C1 segment of cervical spinal cord (tissue), 14 donors: ENCODE measurements at regions not wholly inside any gene's neighbourhood (a gene's known extent, or its start where the extent isn't known, plus 50 kb on each side); places are given as distances from the start of the nearest gene placed in this dataset.
A peak's percentile ranks its signal among the peaks of the same experiment; 100 is the strongest.
"Not testable (repeated sequence)": the region's sequence is repeated elsewhere in the genome, so short reads cannot be mapped to it uniquely, and the experiment has no call there.

ENCODE experiments used
- DNase-seq, 14 donors: peaks; one replicate each; lab custom pipeline; 2025; lab: John Stamatoyannopoulos, UW

DNA sequence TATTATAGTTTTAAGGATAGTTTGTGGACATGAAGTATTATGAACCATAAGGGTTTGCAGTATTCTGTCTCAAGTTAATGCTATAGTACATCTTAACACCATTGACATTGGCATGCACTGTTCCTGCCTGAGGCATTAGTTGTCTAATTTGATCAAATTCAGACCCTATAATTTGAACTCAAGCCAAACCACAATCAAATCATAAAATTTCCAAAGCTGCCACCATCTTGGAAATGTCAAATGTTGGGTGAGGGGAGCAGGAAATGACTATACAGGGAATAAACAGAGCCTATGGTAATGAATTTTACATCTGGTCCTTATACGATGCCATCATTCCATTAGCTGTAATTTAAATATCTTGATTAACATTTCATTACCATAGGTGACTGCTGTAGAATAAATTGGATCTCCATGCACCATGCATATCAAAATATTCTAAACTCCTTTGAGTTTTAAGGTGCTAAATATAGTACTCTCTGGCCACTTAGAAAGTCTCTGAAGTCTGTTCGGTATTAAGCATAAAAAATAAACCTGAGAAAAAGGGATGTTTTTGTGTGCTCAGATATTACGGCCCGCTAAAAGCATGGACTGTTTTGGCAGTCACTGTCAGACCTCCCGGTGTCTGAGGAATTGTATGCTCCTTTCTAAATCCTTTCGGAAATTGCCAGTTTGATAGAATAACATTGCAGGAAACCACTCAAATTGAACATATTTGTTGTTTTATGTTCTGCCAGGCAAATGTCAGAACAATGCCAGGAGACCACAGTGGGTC, 257.7 kb downstream of the SPRY2 start:
- peak in 6 of 14 donors; percentile 6 to 97 (median 13) for DNase-seq

DNA sequence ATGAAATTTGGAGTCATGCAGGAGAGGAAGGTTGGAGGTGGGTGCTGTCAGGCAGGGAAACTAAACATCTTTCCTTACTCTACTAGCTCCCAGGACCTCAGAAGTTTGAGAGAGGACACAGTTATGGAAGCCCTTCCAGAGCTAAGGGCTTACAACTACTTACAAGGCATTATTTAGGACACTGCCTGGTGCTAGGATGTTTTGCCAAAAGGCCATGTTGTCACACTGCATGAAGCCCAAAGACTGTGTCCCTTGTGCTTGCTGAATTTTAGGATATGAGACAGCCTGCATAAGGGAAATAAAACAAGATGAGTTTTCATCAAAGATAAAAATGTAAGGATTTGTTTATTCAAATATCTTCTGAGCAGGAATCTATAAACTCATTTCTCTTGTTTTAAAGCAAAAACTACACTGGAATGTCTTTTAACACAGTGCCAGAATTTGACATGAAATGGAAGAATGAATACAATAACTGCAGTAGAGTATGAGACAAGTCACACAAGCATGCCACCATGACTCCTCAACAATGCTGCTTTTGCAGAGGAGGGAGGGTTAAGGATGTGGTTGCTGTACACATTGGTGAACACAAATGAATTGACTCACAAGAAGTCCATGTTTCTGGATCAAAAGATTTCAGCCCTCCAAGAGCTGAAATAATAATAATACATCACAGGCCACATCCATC, 258.4 kb downstream of the SPRY2 start:
- peak in 3 of 14 donors; percentile 1 to 92 (median 7) for DNase-seq

DNA sequence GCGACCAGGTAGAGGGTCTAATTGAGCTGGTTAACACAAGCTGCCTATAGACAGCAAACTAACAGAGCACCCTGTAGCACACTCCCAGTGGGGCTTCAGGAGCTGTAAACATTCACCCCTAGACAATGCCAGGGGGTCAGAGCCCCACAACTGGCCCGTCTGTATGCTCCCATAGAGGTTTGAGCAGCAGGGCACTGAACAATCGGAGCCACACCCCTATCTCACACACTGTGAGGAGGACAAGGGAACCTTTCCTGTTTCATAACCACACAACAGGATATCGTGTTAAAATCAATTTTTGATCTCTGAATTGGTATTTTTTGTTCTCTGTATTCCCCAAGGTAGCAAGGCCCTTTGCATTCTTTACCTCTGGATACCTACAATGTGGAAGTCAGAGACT, 266.1 kb downstream of the SPRY2 start:
- DNase-seq: no peak

DNA sequence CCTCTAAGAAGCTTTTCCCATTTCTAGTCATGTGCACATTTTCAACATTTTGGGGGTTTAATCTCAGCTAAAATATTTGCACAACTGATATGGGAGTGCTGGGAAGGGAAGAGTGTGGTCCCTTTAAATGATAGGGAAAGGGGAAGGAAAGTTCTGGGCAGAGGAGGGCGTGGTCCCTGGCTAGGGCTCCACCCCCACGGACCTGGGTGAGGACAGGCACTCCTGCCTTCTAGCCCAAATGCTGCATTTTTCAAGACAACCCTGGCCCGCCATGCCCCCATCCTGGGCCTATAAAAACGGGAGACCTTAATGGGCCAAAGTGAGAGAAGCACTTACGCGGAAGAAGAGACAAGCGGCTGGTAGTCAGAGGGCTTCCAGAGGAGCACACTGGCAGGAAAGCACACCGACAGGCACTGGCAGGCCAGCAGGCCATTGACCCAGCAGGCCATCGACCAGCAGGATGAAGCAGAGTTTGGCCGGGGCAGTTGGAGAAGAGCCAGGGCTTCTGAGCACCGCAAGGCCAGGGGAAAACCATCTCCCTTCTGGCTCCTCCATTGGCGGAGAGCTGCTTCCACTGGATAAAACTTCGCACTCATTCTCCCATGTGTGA, 266.7 kb downstream of the SPRY2 start:
- peak in 4 of 14 donors; percentile 20 to 88 (median 30) for DNase-seq

DNA sequence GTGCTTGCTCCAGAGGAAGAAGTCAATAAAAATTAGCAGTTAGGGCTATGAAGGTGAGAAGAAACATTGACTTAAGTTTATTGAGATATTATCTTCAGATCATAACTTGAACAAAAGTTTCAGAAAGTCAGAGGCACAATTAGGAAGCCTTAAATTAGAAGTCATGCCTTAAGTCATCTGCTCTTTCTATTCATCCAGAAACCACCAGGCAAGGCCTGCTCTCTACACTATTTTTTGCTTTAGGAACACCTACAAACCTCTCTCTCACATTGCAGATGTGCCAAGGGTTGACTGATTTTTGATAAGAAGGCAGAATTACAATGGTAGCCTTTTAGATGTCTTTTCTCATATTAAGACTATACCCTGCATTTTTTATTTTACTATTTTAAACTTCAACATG, 268.7 kb downstream of the SPRY2 start:
- no peak for DNase-seq

DNA sequence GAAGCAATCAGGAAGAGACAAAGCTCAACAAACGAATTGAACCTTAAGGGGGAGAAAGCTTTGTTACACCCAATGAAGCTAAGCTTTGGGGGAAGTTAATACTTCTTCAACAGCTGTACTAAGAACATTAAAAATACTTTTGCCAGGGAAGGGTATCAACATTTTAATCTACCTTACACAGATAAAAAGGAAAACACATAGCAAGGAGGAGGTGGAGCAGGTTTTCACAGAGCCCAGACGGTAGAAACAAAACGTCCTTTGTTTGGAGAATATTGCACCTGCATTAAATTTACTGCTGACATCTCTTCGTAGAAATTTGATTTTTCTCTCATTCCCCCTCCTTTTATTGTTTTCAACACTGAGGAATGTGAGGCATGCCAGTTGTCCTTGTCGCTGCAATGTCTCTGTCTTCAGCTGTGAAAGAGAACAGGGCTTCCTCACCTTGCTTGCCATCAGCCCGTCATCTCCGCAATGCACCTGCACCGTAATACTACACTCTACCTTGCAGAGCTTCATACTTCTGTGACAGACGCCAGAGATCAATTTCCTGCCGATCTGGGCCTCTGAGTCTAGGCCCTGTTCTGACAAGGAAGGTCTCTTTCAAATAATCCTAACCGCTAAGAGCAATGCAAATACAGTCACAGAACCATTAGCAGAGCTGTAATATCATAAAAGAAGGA, 270.8 kb downstream of the SPRY2 start:
- DNase-seq: no peak

DNA sequence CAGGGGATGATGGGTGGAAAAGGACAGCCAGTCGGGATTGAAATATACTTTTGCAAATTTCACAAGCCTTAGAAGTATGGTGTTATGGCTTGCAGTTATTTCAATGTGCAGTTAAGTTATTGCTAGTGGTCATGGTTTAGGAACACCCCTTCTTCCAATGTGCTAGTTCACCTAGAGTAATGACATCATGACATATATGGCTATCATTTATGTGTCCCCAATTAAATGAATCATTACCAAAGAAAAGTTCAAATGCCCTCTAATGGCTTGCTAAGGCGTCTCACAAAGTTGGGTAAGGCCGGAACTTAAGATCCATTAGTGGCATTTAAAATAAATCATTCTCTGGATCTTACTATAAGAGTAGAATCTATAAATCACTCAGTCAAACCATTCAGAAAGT, 271.6 kb downstream of the SPRY2 start:
- DNase-seq: no peak

DNA sequence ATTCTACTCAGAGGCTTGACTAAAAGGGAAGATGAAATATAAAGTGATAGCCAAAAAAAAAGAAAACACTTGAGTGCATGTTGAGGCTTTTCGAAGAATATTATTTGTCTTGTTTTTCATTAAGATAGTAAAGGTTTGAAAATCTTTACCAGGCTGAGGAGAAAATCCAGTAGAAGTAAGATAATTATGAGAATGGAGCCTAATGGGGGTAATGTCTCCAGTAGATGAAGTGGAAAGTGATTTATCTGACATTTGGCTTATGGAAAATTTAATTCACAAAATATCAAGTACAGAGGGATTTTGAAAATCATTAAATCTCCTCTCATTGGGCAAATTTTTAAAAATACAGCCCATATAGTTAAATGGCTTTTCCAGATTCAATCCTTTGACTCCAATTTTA, 274.9 kb downstream of the SPRY2 start:
- no peak for DNase-seq

DNA sequence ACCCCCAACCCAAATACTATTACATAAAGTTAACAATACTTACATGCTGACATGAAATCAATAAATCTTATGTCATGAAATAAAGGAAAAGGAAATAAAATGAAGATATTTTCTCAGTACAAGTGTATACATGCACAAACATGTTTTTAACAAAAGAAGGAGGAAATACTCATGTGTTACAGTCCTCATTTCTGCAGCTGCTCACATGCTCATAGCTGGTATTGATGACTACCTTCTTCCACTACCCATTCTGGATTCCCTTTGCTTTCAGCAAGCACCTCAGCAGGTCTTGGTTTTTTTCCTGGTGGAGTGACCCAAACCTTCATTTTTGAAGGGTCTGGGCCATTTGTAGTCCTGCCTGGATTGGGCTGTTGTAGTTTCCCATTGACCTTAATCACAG, 278.5 kb downstream of the SPRY2 start:
- not testable (repeated sequence) for DNase-seq

DNA sequence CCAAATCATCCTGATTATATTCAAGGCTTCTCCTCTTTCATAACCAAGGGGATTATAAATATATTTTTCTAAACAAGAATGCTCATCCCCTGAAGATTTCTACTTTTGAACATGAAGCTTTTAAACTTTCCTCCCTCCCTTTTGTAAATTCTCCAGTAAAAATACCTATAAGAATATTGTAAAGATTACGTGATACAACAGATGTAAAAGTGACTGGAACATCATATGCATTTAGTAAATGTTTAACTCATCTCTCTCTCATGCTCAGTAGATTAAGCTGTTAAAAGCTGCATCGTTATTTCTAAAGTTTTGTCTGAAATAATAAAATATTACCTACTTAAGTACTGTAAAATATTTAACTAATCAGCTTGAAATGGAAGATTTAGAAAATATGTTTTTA, 281.1 kb downstream of the SPRY2 start:
- DNase-seq: no peak

DNA sequence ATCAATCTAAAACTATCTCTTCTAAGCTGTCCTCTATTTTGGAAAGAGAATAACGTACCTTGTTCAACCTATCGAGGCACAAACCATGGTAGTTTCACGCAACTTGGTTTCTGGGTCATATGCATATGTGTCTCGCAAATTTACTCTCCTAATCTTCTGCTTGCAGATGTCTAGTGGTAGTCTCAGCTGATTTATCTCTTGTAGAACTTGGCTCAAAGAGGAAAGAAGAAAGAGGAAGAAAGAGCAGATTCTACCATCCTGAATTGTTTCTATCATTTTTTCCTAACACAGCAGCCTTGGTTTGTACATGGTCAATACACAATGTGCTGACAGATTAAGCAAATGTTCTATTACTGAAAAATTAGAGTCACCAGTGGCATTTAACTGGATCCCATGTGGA, 282.3 kb downstream of the SPRY2 start:
- no peak for DNase-seq

DNA sequence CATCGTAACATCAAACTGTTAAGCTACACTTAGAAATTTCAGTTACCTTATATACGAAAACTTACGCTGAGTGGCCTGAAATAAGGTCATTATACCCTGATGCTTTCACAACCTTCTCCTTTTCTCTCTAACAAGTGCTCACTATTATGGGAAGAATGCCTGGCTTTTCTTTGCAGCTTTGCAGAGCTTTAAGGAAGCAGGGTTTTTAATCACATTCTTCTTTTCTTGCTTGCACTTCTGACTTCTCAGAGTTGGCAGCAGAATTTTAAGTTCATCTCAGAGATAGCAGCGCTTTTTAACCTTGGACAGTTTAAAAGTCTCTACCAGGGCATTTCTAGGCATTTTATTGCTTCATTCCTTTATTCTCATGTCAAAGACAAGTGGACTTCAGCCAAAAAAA, 285.1 kb downstream of the SPRY2 start:
- DNase-seq: no peak

DNA sequence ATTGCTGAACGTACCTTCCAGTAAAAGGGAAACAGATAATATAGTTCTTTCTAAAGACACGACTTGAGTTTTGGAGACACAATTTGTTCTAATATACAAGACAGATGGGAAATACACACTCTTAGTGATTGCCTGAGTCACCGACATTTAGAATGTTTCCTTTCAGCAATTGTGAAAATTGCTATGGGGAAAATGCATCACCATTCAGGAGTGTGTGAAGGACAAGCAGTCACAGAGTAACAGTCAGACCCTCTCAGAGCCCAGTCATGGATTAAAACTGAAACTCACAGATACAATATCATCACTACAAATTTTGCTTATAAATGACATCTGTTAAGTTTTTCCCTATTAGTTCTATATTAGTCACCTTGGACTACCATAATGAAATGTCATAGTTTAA, 286.1 kb downstream of the SPRY2 start:
- DNase-seq: no peak

DNA sequence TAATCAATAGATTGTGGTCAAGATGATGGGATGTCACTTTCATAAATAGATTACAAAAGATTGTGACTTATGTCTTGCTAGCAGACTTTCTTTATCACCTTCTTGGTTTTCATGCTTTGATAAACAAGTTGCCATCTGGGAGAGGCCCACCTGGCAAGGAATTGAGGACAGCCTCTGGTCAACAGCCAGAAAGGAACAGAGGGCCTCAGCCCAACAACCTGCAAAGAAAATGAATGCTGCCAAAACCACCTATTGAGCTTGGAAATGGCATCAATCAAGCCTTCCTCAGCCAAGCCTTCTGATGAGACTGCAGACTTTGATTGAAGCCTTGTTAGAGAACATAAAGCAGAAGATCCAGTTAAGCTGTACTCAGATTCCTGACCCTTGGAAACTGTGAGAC, 288.6 kb downstream of the SPRY2 start:
- peak in 1 of 14 donors; percentile 66 for DNase-seq

DNA sequence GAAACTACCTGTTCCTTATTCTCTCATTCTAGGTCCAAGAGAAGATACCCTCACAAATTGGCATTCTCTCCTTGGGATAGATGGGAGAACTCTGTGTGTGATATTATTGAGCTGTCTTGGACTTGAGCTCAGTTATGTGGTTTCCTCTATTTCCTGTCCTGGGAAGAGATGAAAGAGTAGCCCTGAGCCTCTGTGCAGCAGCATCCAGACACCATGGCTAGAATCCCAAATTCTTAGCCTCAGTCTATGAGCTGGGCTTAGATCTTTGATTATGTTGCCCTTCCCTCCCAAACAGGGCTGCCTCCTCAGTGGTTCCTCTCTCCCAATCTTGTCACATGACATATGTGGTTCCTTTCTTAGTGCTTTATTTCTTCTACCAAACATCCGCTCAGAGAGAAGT, 290.7 kb downstream of the SPRY2 start:
- no peak for DNase-seq

DNA sequence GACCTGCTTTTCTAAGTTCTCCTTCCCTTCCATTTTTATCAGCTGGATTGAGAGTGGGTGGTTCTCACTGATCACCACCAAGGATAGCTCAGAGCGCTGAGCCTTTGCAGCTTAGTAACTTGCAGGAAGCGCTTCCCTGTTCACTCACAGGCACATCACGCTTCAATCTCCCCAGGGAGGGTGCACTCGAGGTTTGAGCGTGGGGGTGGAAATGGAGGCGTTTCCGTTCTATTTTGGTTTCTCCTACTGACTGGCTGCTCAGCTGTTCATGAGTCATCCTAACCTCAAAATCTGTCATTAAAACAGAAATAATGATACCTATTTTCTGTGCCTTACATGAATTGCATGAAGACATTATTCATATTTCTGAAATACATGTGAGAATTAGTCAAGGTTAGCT, 292.1 kb downstream of the SPRY2 start:
- DNase-seq: peak in 12 of 14 donors; percentile 6 to 84 (median 54)

DNA sequence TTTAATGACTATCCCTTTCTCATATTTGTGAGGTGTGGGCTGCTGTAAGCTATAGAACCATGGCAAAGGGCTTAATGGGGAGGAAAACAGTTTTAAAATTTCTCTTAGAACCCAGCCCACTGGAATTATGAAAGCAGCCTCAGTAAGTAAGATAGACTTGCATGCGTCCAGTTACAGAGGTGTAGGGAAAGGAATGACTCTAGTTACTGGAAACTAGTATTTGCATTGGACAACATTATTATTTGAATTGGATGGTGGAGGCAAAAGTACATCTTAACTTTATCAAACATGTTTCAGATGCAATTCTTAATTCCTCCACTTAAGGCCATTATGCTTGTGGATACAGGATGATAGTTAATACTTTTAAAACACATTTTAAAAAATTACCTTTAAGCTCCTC, 292.9 kb downstream of the SPRY2 start:
- DNase-seq: peak in 1 of 14 donors; percentile 32

DNA sequence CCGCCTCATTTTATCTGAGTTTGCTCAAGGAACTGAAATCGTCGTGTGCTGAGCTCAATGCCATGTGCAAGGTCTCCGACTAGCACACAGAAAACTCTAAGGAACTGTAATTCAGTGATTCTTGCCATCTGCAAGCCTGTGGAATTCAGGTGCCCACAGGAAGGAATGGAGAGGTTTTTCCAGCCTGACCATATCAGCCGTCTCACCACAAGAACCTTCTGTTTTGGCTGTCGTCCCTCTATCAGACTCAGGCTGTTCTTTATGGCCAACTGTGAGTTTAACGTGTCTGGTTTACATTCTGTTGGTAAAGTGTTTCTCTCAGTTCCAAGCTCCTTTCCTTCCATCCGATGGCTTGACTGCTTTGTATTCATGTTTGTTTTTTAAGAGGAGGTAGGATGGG, 293.5 kb downstream of the SPRY2 start:
- DNase-seq: peak in 1 of 14 donors; percentile 81

DNA sequence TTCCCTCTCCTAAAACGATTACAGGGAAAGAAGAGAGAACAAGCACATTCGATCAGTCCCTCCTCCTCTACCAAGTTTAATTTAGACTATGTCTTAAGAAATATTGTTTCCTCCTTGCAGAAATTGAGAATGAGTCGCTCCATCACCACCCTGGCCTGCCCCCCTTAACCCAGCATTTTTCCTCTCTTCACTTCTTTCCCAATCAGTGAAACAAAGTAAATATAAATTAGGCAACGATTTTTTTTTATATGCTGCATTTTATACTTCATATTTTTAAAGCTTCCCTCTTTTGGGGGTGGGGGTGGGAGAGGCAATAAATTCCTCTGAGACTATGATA, 300.0 kb downstream of the SPRY2 start:
- no peak for DNase-seq

DNA sequence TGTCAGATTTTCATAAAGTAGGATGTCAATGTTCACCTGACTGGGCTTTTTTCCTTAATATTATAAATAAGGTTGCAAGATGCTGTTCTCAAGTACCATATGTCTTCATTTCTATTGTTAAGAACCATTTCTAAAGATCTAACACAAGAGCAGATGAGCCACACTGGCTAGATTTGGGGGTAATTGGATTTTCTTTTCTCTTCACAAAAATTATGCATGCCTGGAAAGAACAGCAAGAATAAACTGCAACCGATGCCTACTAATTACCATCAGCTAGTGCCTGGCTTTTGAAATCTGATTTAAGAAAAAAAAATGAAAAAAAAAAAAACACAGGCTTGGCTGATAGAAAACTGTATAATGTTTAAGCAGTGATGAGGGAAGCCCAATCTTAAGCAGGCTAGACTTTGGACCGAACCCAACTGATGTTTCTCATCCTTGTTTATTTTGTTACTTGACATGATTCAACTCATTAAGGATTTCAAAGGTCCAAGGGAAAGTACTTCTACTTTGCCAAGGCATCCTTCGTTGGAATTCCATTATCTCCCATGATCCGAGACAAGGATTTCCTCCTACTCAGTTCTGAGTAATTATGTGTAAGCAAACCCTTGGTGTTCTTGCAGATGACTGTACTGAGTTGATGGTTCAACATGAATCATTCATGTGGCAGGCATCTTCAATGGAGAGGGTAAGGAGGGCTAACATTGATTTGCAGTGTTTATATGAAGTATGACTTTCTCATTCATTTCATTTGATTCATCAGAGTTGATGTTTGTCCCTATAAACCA, 300.5 kb downstream of the SPRY2 start:
- no peak for DNase-seq

DNA sequence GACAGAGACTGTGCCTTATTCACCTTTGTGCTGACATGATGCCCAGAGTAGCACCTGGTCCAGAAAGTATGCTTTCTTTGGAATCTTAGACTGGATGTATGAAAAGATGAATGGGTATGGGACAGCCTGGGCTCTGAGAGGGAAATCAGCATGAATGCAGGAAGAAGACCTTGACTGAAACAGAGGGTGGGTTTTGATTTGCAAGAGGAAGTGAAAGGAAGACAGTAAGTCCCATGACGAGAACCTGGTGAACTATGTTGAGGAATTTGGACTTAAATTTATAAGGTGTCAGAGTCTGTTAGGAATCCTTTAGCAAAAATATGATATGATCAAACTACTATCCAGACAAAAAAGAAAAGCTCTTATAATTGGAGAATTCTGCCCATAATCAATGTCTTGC, 301.9 kb downstream of the SPRY2 start:
- no peak for DNase-seq

DNA sequence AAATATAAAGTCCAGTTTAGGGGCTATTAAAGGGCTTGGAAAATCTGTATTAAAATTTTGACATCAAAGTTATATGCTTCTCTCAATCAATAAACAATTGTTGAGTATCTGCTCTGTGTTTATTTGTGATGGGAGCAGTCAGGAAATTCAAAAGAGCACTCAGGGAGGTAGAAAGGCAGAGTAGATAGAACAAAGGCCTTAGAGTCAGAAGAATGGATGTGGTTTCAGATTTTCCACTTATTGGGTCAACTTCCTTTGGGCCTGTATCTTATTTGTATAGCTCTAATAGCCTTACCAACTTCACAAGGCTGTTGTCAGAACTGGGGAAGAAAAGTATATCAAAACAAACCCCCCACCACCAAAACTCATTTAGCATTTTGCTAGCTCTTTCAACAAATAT, 302.6 kb downstream of the SPRY2 start:
- no peak for DNase-seq
